ENCODE measurements at regions not wholly inside any gene's neighbourhood (a gene's known extent, or its start where the extent isn't known, plus 50 kb on each side); places are given as distances from the start of the nearest gene placed in this dataset.

- H3K27ac ChIP-seq (ENCODE audit: low read length), result no peak overlapping the region
- CTCF ChIA-PET, result no interaction called here
- H3K36me3 ChIP-seq (ENCODE audit: control insufficient read depth, insufficient read depth, low read length), result no peaks in the 10 kb centered on the region
These were observed 1628.2 kb upstream of the IGFBP7 start for GRCh38 chr4:58738375-58738774.

GRCh38 chr4:58734030-58734674 lies 1624.0 kb upstream of the IGFBP7 start:
- POLR2A ChIA-PET, result no interaction called here

More at GRCh38 chr4:58738375-58738774, 1628.2 kb upstream of the IGFBP7 start:
- Histone ChIP-seq H3K4me1 (ENCODE audit: control insufficient read depth, insufficient read depth, low read length) (no peaks in the 10 kb centered on the region), H3K4me3 (ENCODE audit: low read depth in 2 of 2, low read length in 2 of 2) (no peak overlapping the region), H3K27me3 (ENCODE audit: control insufficient read depth, insufficient read depth, low read length) (no peaks in the 10 kb centered on the region), H3K9me3 (ENCODE audit: control insufficient read depth, insufficient read depth, low read depth, low read length) (no peaks in the 10 kb centered on the region)
- DNase-seq (ENCODE audit: low read depth, low spot score) (no peak), ATAC-seq (no peak)
- TF ChIP-seq POLR2AphosphoS5 (IDR thresholded peaks at IDR 0.05; ENCODE audit: low read depth, low read length) (no peak), TCF7L2 (IDR thresholded peaks at IDR 0.05; ENCODE audit: low read depth, low read length) (no peak), CTCF (IDR thresholded peaks at IDR 0.05) (no peak), SIN3A (IDR thresholded peaks at IDR 0.05; ENCODE audit: borderline replicate concordance, insufficient read depth, low read depth, low read length) (no peak), REST (IDR thresholded peaks at IDR 0.05; ENCODE audit: insufficient read depth in 1 of 2, low read depth in 2 of 2, low read length in 1 of 2) (no peak)
- in situ Hi-C loops (cut with HindIII; ENCODE audit: low pct_unique_long_range_greater_than_20kb, low sequenced_read_pairs) (no loop called here), intact Hi-C loops (cut with micrococcal nuclease; ENCODE audit: unreplicated experiment) (no loop called here)
- POLR2A ChIA-PET, result no interaction called here
- BruUV-seq (replicated peaks), result no TSS peak

More at GRCh38 chr4:58734030-58734674, 1624.0 kb upstream of the IGFBP7 start:
- no peak overlapping the region for H3K27ac ChIP-seq (ENCODE audit: low read length)
- no peaks in the 10 kb centered on the region for H3K4me1 ChIP-seq (ENCODE audit: control insufficient read depth, insufficient read depth, low read length)
- TF ChIP-seq REST (IDR thresholded peaks at IDR 0.05; ENCODE audit: insufficient read depth in 1 of 2, low read depth in 2 of 2, low read length in 1 of 2), result no peak
- TF ChIP-seq CTCF (IDR thresholded peaks at IDR 0.05), result no peak
- ATAC-seq (no peak), DNase-seq (ENCODE audit: low read depth, low spot score) (no peak)
- no peaks in the 10 kb centered on the region for H3K36me3 ChIP-seq (ENCODE audit: control insufficient read depth, insufficient read depth, low read length)
- H3K9me3 ChIP-seq (ENCODE audit: control insufficient read depth, insufficient read depth, low read depth, low read length), result no peaks in the 10 kb centered on the region
- in situ Hi-C loops (cut with HindIII; ENCODE audit: low pct_unique_long_range_greater_than_20kb, low sequenced_read_pairs), result no loop called here
- CTCF ChIA-PET, result no interaction called here
- intact Hi-C loops (cut with micrococcal nuclease; ENCODE audit: unreplicated experiment), result no loop called here
- BruUV-seq (replicated peaks), result no TSS peak
- H3K4me3 ChIP-seq (ENCODE audit: low read depth in 2 of 2, low read length in 2 of 2), result no peak overlapping the region
- H3K27me3 ChIP-seq (ENCODE audit: control insufficient read depth, insufficient read depth, low read length), result no peaks in the 10 kb centered on the region
